Epidermal melanocyte (primary cell): ENCODE measurements at regions not wholly inside any gene's neighbourhood (a gene's known extent, or its start where the extent isn't known, plus 50 kb on each side); places are given as distances from the start of the nearest gene placed in this dataset.
"Not testable (repeated sequence)": the region's sequence is repeated elsewhere in the genome, so short reads cannot be mapped to it uniquely, and the experiment has no call there.

Experiments used
- DNase-seq: peaks from one replicate; pipeline ENCODE4 v3.0.0; 2011; ENCODE audit warnings: low spot score; ENCODE audit not compliant: insufficient read length

- not testable (repeated sequence) for DNase-seq
Measured at GRCh38 chr16:88200154-88200895, 182.4 kb upstream of the ZNF469 start.

GRCh38 chr16:88200896-88201185 lies 181.9 kb upstream of the ZNF469 start:
- no peak for DNase-seq

GRCh38 chr16:88201611-88202010 lies 181.1 kb upstream of the ZNF469 start:
- DNase-seq, result not testable (repeated sequence)

- DNase-seq, result no peak
Measured at GRCh38 chr16:88202207-88202745, 180.5 kb upstream of the ZNF469 start.

DNA sequence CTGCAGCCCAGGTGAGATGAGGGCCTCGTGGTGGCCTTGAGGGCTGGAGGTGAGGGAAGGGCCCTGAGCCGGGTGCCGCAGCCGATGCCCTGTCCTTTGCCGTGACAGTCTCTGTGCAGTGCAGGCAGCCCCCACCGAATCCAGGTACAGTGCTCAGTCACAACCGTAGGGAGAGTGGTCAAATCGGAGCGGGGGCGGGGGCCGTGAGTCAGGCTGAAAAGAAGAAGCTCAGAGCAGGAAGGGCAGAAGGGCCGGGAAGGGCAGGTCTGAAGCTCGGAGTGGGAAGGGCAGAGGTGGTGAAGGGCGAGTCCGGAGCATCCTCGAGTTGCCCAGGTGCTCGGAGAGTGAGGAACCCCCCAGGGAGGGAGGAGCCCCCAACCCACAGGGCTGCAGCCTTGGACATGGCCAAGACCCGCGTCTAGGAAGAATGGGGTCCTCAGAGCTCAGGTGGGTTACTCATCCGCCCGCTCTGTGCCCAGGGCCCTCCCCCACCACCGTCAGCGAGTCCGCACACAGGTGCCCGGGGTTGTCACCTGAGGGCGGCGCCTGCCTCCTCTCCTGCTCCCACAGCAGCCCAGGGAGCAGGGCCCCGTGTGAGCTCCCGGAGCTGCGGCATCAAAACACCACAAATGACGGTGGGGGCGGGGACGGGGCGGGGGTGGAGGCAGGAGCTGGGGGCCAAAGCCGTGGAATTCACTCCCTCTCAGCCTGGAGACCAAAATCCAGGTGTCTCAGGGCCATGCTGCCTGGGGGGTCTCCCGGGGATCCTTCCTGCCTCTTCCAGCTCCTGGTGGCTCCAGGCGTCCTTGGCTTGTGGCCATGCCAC lies 179.7 kb upstream of the ZNF469 start:
- not testable (repeated sequence) for DNase-seq

DNA sequence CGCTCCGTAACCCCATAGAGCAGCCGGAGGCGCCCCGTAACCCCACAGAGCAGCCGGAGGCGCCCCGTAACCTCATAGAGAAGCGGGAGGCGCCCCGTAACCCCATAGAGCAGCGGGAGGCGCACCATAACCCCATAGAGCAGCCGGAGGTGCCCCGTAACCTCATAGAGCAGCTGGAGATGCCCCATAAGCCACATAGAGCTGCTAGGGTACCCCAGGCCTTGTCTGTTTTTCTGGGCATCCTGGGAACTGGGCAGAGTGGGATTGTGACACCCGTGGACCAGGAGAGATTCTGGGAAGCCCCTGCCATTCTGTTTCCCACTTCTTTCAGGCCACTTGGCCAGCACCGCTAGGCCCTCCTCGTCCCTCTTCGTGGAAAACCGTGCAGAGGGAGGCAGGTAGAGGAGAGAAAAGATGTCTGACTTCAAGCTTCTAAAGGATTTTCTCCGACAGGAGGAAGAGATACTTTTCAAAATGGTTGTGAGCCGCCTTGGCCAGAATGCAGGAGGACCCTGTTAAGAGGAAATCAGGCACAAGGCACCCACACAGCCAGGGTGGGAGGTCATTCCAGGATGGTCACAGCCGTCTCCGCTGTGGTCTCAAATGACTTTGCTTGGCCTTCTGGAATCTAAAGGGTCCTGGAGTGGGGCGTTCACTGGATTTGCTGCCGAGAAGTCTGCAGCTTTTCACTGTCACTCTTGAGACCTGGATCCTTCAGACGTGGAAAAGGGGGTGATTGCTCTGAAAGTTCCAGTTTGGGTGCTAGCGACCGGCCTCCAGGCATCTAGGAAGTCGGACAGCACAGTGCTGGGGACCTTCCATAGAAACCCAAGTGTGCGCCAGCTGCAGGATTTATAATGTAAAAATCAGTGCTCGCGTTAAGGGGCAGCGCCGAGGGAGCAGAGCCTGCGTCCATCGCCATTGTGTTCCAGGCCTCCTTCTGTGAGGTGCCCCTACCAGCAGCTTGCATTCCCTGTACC lies 178.3 kb upstream of the ZNF469 start:
- DNase-seq, result not testable (repeated sequence)

DNA sequence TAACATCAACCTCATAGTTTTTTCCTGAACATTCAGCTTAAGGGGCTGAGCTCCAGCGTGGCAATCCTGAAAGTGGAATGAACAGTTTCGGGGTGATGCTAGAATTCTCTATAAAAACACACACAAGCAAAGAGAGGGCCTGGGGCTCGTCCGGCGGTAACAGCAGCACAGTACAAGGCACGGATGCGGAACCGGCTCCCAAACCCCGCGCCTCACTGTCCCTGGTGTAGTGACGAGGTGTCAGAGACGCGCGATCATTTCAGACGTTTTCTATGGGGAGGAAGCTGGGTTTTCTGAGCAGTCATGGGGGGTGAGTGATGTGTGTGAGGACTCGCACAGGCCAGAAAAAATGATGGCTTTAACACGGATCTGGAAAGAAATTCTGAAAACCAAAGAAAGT lies 177.3 kb upstream of the ZNF469 start:
- DNase-seq, result not testable (repeated sequence)

- not testable (repeated sequence) for DNase-seq
Measured at GRCh38 chr16:88206006-88206405, 176.8 kb upstream of the ZNF469 start.

- DNase-seq, result not testable (repeated sequence)
Measured at GRCh38 chr16:88206516-88206915, 176.2 kb upstream of the ZNF469 start.

GRCh38 chr16:88208112-88208511 lies 174.6 kb upstream of the ZNF469 start:
- DNase-seq, result no peak

- DNase-seq, result not testable (repeated sequence)
Measured at GRCh38 chr16:88208776-88209175, 174.0 kb upstream of the ZNF469 start.

- not testable (repeated sequence) for DNase-seq
Measured at GRCh38 chr16:88209579-88209978, 173.2 kb upstream of the ZNF469 start.

DNA sequence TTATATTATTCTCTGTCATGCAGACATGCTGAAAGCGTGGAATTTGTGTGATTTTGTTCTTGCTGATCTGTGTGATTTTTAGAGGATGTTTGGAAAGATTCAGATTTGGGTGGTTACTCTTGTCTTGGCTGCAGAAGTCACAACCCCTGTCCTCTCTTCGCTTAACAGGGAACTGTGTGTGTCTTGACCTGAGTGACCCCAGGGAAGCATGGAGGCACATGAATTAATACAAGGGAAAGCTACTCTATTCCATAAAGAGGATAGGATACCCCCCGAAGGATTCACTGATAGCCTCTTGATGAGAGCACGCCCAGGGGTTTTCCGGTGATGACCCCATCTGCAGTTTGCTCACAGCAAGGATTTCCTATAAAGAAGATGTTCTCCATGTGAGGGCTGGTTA lies 168.8 kb upstream of the ZNF469 start:
- not testable (repeated sequence) for DNase-seq

DNA sequence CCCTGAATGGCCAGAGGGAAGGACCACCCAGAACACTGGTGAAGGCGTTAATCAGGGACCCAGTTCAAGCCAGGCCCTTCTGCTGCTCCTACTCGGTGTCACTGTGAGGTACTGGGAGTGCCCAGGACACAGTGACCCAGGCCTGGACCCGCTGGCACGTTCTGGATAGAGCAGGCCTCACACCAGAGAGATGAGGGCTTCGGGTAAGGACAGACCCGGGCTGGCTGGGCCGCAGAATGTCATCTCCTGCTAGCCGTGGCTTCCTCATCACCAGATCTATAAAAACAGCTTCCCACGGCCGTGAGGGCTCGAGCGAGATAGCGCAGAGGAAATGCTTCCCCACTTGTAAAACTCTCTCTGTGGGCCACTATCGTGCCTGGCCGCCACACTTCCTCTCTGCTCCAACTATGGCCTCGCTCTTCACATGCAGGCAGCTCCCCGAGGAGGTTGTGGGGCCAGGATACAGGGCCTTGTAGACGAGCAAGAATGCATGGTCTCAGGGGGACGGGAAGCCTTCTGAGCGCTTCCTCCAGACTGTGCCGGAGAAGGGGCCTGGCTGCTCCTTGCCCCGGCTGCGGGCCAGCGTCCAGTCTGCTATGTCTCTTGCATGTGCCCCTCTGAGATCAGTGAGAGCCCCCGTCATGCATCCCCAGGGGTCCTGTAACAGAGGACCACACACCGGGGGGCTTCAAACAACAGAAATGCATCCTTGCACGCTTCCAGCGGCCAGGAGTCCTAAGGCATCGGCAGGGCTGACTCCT lies 161.6 kb upstream of the ZNF469 start:
- DNase-seq, result not testable (repeated sequence)

DNA sequence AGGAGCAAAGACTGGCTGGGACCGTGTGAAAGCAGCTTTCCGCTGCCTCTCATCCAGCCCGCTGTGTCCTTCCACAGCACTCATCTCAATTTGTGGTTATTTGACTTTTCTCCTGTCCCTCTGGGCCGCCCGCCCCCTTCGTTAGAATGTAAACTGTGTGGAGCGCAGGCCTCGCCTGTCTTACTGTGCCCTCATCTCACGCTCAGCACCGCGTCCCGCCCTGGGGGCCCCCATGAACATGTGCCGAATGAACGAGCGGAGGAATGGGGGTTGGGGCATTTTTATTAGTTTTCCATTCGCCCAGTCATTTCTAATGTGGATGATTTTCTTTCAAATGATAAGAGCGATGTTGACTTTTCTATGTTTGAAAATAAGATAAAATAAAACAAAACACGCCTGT lies 159.1 kb upstream of the ZNF469 start:
- not testable (repeated sequence) for DNase-seq

DNA sequence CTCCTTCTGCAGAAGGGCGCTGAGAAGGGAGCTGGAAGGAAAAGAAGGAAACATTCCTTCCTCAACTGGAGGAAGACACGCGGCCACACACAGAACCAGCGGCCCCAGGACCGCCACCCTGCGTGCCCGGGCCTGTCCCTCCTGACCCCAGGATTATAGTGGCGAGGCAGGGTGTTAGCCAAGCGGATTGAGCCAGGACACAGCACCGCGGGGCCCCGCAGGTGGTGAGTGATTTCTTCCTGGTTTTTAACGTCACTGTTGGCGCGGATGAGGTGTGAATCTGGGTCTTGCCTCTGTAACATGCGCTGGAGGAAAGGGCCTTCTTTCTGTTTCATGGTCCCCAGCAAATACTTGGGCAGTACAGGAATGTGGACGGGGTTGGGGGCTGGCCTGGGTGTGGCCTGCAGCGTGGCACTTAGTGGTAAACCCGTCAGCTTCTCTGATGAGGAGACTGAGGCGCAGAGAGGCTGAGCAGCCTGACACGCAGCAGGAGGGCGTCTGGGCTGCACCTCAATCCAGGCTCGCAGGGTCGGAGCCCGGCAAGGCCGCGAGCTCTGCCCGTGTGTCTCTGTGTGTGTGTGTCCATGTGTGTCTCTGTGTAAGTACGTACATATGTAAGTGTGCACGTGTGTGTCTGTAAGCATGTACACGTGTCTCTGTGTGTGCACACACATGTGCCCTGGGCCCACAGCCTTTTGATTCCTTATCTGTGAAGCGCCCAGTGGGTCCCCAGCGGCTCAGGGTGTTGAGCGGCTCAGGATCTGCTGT lies 158.4 kb upstream of the ZNF469 start:
- DNase-seq, result not testable (repeated sequence)

GRCh38 chr16:88225640-88226230 lies 157.0 kb upstream of the ZNF469 start:
- DNase-seq, result not testable (repeated sequence)

DNA sequence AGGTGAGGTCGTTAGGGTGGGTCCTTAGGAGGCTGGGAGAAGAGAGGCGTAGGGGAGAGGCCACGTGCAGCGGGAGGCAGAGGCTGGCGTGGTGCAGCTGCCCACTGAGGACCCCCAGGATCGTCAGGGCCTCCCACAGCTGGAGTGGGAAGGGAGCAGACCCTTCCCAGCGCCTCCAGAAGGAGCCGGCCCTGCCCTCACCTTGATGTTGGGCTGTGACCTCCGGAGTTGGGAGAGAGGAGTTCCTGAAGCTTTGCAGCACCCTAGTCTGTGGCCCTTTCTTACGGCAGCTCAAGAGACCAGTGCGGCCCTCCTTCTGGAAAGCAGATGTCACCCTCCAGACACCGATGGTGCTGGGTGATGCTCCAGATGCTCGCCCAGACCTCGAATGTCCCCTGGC lies 156.5 kb upstream of the ZNF469 start:
- DNase-seq, result not testable (repeated sequence)

GRCh38 chr16:88227026-88227721 lies 155.6 kb upstream of the ZNF469 start:
- not testable (repeated sequence) for DNase-seq
